ENCODE measurements at regions not wholly inside any gene's neighbourhood (a gene's known extent, or its start where the extent isn't known, plus 50 kb on each side); places are given as distances from the start of the nearest gene placed in this dataset.

- Histone ChIP-seq H3K36me3 (ENCODE audit: control insufficient read depth, insufficient read depth, low read length) (no peaks in the 10 kb centered on the region), H3K27ac (ENCODE audit: low read depth, low read length) (no peak overlapping the region), H3K9me3 (ENCODE audit: control insufficient read depth, low read length) (peaks cover 5% of the 10 kb centered on the region), H3K27me3 (ENCODE audit: control insufficient read depth, insufficient read depth, low read length, poor library complexity, severe bottlenecking) (no peaks in the 10 kb centered on the region), H3K4me1 (ENCODE audit: control insufficient read depth, insufficient read depth, low read length) (no peaks in the 10 kb centered on the region), H3K4me3 (ENCODE audit: low read length) (no peak overlapping the region), H3K9ac (ENCODE audit: extremely low read depth, low read length, poor library complexity, severe bottlenecking) (no peak overlapping the region)
- DNase-seq, result no peak
- Mint-ChIP-seq H3K36me3 (ENCODE audit: low read depth) (no peaks in the 10 kb centered on the region), H3K27ac (no peak overlapping the region), H3K9me3 (peaks cover 6% of the 10 kb centered on the region), H3K4me3 (no peak overlapping the region), H3K27me3 (ENCODE audit: insufficient read depth) (no peaks in the 10 kb centered on the region), H3K4me1 (no peaks in the 10 kb centered on the region)
- TF ChIP-seq, protein P1, sequence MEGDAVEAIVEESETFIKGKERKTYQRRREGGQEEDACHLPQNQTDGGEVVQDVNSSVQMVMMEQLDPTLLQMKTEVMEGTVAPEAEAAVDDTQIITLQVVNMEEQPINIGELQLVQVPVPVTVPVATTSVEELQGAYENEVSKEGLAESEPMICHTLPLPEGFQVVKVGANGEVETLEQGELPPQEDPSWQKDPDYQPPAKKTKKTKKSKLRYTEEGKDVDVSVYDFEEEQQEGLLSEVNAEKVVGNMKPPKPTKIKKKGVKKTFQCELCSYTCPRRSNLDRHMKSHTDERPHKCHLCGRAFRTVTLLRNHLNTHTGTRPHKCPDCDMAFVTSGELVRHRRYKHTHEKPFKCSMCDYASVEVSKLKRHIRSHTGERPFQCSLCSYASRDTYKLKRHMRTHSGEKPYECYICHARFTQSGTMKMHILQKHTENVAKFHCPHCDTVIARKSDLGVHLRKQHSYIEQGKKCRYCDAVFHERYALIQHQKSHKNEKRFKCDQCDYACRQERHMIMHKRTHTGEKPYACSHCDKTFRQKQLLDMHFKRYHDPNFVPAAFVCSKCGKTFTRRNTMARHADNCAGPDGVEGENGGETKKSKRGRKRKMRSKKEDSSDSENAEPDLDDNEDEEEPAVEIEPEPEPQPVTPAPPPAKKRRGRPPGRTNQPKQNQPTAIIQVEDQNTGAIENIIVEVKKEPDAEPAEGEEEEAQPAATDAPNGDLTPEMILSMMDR (conservative IDR thresholded peaks at IDR 0.05), result no peak
- WGBS, 2 experiments (ENCODE audit: insufficient coverage in 1 of 2, insufficient read length in 1 of 2), result 94 to 96% methylated on average over 6 of the region's 6 CpGs
Observed at GRCh38 chr14:86391085-86391484, 861.1 kb downstream of the FLRT2 start.

DNA sequence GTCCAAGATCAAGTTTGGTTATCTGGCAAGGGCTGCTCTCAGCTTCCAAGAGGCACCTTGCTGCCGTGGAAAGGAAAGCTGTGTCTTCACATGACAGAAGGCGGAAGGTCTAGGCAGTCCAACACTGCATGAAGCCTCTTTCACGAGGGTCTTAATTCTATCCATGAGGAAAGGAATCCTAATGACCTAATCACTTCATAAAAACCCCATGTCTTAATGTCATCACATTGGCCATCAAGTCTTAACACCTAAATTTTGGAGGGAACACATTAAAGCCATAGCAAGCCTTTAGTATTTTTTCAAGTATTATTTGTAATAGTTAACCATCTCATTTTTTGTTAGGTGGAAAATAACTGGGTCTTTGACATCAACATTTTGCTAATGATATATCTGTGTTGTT, 858.3 kb downstream of the FLRT2 start:
- Mint-ChIP-seq H3K4me1 (no peaks in the 10 kb centered on the region), H3K36me3 (ENCODE audit: low read depth) (no peaks in the 10 kb centered on the region), H3K27ac (no peak overlapping the region), H3K4me3 (no peak overlapping the region), H3K9me3 (peaks cover 6% of the 10 kb centered on the region), H3K27me3 (ENCODE audit: insufficient read depth) (no peaks in the 10 kb centered on the region)
- 83 to 87% methylated on average over 2 to 3 of the region's 3 CpGs for WGBS, 2 experiments (ENCODE audit: insufficient coverage in 1 of 2, insufficient read length in 1 of 2)
- Histone ChIP-seq H3K4me1 (ENCODE audit: control insufficient read depth, insufficient read depth, low read length) (no peaks in the 10 kb centered on the region), H3K27ac (ENCODE audit: low read depth, low read length) (no peak overlapping the region), H3K27me3 (ENCODE audit: control insufficient read depth, insufficient read depth, low read length, poor library complexity, severe bottlenecking) (no peaks in the 10 kb centered on the region), H3K9ac (ENCODE audit: extremely low read depth, low read length, poor library complexity, severe bottlenecking) (no peak overlapping the region), H3K4me3 (ENCODE audit: low read length) (no peak overlapping the region), H3K9me3 (ENCODE audit: control insufficient read depth, low read length) (peaks cover 5% of the 10 kb centered on the region), H3K36me3 (ENCODE audit: control insufficient read depth, insufficient read depth, low read length) (no peaks in the 10 kb centered on the region)
- no peak for DNase-seq
- TF ChIP-seq, protein P1 (conservative IDR thresholded peaks at IDR 0.05), result no peak

DNA sequence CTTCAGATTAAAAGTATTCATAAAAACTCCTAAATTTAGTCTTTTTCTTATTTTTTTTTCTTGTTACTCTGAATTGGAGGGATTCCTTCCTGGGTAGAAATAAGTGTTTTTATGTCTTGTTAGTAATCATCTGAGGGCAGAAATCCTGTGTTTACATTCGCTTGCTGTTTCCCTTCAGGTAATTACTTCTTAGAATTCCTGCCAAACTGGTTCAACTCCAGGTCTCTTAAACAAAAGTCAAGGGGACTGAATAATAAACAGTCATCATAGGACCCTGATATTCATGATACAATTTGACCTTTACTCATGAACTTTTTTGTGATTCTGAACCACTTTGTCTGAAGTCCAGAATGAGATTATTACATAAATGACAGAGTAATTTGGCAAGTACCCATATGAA, 843.9 kb downstream of the FLRT2 start:
- H3K36me3 Mint-ChIP-seq (ENCODE audit: low read depth), result no peaks in the 10 kb centered on the region
- H3K4me1 Mint-ChIP-seq, result no peaks in the 10 kb centered on the region
- H3K36me3 ChIP-seq (ENCODE audit: control insufficient read depth, insufficient read depth, low read length), result no peaks in the 10 kb centered on the region
- no peak overlapping the region for H3K27ac Mint-ChIP-seq
- peaks cover 15% of the 10 kb centered on the region for H3K9me3 ChIP-seq (ENCODE audit: control insufficient read depth, low read length)
- H3K4me3 ChIP-seq (ENCODE audit: low read length), result no peak overlapping the region
- H3K4me1 ChIP-seq (ENCODE audit: control insufficient read depth, insufficient read depth, low read length), result no peaks in the 10 kb centered on the region
- TF ChIP-seq, protein P1 (conservative IDR thresholded peaks at IDR 0.05), result no peak
- H3K9ac ChIP-seq (ENCODE audit: extremely low read depth, low read length, poor library complexity, severe bottlenecking), result no peak overlapping the region
- H3K27me3 Mint-ChIP-seq (ENCODE audit: insufficient read depth), result no peaks in the 10 kb centered on the region
- no peak overlapping the region for H3K27ac ChIP-seq (ENCODE audit: low read depth, low read length)
- peaks cover 27% of the 10 kb centered on the region for H3K9me3 Mint-ChIP-seq
- H3K27me3 ChIP-seq (ENCODE audit: control insufficient read depth, insufficient read depth, low read length, poor library complexity, severe bottlenecking), result no peaks in the 10 kb centered on the region
- no peak overlapping the region for H3K4me3 Mint-ChIP-seq
- 89 to 100% methylated on average over 1 of the region's 1 CpG for WGBS, 2 experiments (ENCODE audit: insufficient coverage in 1 of 2, insufficient read length in 1 of 2)
- no peak for DNase-seq

Measured in endodermal cell (in vitro differentiated cells).